ENCODE measurements at regions not wholly inside any gene's neighbourhood (a gene's known extent, or its start where the extent isn't known, plus 50 kb on each side); places are given as distances from the start of the nearest gene placed in this dataset.

DNA sequence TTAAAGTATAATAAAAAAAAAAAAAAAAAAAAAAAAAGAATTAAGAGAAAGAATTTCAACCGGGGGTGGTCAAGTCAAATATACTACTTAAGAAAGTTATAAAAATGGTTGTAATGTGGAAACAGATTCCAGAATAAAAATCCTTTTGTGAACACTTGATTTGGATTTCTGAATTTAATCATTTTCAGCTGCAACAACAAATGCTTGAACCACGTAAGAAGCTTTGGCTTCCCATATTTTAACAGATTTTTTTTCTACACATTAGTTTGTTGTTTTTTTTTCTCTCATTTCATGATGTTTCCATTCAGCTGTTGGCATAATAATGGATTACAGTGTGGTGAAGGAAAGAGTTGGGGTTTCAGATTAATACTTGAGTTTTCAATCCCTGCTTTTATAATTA, 137.3 kb upstream of the AGR3 start:
- no peak for DNase-seq (ENCODE audit: low read depth)

DNA sequence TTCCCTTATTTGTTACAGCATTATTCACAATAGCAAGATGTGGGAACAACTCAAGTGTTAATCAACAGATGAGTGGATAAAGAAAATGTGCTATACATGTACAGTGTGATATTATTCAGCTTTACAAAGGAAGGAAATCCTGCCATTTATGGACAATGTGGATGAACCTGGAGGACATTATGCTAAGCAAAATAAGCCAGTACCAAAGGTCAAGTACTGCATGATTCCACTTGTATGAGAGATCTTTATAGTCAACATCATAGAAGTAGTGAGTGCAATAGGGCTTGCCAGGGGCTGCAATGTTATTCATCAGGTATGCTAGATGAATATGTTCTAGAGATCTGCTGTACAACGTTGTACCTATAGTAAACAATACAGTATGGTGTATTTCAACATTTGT, 138.5 kb upstream of the AGR3 start:
- no peak for DNase-seq (ENCODE audit: low read depth)

DNA sequence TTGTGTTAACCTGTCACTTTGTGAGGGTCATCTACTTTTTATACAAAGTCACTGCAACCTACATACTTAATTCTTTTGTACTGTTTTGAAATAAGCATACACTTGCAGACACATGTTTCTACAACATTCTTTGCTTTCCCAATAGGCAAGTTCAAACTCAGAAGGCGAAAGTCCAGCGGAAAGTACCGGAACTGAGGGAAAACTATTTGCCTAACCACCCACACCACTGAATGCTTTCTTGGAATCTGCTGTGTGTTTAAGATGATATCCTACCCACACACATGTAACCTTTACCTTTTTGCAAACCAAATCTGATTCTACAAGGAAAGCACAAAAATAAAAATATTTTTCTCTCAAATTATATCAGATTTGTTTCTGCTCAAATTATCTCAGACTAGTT, 139.4 kb upstream of the AGR3 start:
- no peak for DNase-seq (ENCODE audit: low read depth)

DNA sequence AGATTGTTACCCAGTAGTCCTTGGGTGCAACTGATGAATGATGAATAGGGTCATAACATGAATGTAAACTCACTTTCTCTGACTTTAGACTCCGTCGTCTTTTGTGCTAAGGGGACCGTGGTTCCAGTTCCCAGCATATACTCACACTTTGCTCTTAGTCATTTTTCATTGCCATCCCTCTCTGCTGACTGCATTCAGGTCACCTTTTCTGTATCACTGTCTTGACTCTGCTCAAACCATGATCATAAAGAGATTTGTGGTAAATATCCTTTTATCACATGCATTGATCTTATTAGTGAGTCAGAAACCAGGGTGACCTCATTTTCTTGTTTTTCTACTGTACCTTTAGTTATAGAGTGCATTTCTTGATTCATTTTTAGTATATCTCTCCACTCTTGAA, 141.1 kb upstream of the AGR3 start:
- peak; percentile 2 for DNase-seq (ENCODE audit: low read depth)

DNA sequence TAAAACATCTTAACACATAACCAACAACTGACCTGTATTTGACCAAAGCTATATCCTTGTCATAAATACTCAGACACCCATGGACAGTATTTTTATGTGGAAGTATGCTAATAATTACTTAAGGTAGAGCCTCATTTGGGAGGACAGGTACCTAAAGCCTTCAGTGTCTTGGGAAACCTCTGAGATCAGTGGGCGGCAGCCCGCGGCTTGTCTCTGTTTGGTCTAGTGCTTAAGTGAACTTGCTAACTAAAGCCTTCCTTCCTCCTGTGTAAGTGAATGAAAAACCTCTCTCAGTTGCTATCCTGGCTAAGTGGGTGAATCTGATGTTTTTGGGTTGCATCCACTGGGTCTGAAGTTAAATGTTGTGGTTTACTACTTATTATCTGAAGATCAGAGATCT, 144.5 kb upstream of the AGR3 start:
- no peak for DNase-seq (ENCODE audit: low read depth)

DNA sequence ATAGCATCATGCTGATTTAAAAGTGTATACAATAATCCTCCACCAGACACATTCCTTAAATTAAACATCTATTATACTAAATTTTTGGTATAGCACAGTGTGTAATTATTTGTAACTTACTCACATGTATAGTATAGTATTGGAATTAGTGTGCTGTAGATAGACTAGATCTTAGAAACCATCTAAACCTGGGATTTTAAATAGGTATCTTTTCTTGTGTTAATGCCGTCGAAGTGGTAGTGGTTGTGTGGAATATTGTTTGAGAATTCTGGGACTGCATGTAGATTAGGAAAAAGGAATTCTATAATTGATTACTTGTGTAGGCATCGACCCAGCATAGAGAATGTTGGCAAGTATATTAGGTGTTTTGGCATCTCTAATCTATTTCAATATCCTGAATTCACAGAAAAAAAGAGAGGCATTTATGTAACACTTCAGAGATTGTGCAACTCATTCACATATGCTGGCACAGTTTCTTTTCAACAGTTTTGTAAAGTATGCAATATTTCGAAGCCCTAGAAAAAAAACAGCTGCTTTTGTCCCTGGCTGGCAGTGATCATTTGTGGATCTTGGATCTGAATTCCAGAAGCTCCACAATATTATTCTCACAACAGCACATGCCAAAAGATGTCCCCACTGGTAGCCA, 145.5 kb upstream of the AGR3 start:
- DNase-seq (ENCODE audit: low read depth): no peak

DNA sequence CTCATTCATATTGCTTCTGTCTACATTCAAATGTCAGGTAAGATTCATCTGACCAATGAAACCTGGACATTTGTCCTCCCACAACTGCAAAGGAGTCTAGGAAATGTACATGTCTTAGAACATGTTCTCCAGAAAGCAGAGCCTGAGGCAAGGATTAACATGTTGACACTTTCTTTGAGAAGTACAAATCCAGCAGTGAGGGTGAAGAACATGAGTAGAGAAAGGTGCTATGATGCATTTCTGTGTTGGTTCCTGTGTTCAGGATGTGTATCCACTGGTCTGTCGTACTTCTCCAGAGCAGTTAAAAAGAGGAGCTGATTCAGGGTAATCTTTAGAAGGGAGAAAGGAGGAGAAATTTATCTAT, 146.0 kb upstream of the AGR3 start:
- no peak for DNase-seq (ENCODE audit: low read depth)

DNA sequence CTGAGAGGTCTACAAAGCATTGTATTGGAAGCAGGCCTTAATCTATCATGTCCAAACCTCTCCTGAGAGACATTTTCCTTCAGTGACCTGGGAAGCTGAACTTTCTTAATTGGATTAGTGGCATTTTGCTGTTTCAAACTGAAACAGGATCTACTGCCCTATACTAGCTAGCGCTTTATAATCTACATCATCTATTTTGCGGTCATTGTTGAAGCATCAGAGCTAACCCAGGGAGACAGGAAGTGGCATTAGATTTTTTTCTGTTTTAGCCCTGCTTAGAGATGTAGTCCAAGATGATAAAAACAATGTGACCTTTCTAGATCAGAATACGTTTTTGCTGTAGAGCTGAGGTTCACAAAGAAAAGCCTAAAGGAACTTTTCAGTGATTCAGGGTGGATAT, 147.4 kb upstream of the AGR3 start:
- DNase-seq (ENCODE audit: low read depth): no peak

DNA sequence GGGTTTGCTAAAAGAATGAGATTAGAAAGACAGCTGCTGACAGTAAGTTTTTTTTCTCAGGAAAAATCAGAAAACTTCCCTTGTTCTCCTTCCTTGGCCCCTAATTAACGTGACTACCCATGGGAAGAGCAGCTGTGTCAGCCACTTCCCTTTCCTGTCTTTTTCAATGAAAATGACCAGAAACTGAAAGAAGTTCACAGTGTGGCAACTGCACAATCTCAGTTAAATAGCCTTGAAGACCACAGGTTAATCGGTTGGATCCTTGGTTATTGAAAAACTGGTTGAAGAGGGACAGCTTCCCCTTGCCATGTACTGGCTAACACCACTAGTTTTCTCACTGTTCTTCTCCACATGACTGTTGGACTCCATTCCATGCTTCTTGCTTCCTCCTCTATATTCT, 148.8 kb upstream of the AGR3 start:
- no peak for DNase-seq (ENCODE audit: low read depth)

DNA sequence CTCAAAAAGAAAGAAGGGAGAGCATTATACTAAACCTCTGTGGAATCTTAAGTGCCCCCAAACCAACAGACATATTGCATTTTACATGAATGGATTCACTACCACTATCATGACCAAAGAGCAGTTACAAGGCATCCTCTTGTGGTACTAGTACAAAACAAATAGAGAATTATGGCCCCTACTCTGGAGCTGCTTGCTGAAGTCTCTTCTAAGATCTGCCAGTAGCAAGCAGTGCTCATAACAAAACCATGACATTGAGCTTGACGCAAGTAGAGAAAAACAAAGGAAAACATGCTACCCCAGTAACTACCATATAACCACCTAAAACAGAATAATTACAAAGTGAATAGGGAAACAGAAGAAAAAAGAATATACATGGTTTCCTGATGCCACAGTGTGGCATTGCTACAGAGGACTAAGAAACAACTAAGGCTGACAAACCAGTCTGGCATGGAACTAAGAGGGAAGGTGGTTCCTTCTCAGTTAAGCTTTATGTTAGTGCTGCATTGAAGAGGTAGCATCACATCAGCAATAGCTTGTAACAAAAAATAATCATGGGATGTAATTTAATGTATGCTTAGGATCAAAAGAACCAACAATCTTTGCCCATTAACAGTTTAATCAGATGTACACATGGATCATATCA, 150.2 kb upstream of the AGR3 start:
- DNase-seq (ENCODE audit: low read depth): no peak

DNA sequence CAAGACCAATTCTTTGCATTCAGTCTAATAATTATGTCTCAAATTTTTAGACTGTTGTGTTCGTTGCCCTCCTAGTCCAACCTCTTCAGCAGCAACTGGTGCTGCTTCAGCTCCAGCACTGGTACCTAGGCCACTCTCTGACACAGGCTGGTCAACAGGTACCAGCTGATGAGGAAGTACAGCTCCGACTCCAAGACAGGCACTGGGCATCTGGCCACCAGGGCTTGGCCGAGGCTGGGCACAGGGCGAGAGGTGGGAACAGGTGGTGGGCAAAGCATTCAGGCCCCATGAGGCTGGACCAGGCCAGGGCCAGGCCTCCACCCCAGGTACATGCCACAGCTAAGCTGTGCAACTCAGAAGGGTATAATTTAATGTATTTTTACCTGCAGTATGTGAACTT, 151.5 kb upstream of the AGR3 start:
- DNase-seq (ENCODE audit: low read depth): no peak

DNA sequence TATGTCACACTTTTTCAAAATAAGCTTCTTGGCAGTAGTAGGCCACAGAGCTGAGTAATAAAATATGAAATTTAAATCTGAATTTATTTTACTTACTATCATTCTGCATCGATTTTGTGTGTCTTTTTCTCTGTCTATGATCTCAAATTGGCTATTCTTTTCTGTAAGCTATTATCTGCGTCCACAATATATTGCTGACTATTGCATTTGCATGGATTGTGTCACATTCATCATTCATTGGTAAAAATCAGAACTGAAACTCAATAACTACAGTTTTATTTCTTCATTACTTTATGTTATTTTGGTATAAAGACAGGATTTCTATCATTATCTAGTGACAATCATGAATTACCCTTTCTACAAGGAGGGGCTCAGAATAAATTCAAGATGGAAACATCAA, 154.8 kb upstream of the AGR3 start:
- no peak for DNase-seq (ENCODE audit: low read depth)

DNA sequence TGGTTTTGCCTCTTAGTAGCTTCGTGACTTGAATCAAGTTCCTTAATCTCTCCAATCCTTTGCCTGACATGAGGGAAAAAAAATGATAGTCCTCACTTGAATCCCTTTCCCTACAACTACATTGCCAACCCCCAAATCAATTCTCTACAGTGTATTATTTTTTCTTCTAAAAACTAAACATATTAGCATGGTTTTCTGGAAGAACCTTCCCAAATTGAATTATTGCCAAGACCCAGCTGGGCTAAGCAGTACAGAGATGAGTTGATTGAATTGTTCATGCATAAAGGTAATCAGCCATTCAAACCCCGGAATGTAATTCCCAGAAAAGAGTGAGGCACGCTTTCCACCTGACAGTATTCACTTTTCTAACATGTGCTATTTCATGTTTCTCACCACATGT, 155.6 kb upstream of the AGR3 start:
- DNase-seq (ENCODE audit: low read depth): no peak

DNA sequence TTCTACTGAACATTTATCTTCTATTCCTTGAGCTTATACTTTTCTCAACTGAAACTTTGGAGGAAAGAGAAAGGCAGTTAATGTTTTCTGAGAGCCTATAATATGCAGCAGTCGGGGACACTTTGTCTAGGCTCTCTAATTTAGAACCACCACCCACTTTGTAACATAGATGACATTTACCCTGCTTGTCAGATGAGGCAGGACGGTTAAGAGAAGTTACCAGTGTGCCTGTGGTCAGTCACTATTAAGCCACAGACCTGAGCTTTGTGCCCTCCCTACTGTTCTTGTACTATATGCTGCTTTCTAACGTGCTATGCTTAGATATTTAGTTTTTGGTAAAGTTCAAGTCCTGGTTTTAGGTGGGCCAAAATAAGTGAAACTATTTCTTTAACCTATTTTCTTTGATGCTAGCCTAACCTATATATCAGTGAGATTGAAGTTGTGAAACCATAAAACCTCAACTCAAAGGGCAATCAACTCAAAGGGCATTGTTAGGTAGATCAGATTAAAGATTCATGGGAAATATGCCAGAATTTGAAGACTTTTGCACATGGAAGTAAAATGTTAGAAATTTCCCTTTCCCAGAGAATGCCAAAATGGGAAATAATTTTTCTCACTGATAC, 156.5 kb upstream of the AGR3 start:
- no peak for DNase-seq (ENCODE audit: low read depth)

DNA sequence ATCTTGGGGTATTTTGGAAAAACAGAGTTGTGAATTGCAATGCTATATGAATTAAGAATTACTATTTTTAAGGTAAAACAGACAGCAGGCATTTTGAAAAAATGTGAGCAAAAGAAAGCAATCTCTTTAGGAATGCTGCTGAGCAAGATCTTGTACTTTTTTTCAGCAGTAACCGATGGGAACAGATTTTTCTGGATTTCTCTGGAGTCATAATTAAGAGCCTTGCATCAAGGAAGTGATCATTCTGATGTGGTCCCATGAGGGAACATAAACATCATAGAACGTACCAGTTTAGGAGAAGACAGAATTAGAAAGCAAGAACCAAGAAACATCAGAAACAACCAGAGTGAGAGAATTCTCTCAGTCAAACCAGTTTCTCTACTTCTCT, 157.0 kb upstream of the AGR3 start:
- DNase-seq (ENCODE audit: low read depth): no peak

DNA sequence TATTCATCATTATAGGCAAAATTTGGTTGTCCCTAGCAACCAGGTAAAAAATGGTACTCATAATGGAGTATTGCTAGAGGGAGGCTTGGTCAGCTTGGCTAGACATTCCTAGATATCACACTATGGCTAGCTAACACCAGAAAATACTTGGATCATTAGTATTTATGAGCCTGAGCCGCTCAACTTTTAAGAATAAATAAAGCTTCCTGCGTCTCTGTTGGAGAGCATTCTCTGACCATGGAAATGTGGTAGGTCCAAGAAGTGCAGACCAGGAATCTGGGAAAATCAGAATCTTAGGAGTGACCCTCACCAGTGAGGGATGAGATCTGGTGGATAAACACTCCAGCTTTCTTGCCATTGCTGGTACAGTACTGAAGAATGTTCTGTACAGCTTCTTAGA, 157.6 kb upstream of the AGR3 start:
- no peak for DNase-seq (ENCODE audit: low read depth)

DNA sequence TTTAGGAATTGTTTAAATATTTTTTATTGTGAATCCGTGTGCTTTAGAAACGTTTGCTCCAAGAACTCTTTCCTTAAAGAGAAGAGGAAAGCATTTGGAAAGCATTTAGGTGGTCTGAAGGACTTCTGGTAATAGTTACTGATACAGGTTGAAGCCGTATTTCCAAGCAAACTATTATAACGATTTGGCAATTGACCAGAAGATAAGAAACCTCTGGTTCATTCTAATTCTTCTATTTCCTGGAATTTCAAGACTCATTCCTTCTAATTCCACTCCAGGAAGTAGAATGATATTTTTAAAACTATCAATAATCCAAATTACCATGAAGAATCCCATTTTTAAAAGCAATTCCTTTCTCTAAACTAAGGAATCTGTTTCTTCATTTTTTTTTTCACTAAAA, 158.9 kb upstream of the AGR3 start:
- no peak for DNase-seq (ENCODE audit: low read depth)

DNA sequence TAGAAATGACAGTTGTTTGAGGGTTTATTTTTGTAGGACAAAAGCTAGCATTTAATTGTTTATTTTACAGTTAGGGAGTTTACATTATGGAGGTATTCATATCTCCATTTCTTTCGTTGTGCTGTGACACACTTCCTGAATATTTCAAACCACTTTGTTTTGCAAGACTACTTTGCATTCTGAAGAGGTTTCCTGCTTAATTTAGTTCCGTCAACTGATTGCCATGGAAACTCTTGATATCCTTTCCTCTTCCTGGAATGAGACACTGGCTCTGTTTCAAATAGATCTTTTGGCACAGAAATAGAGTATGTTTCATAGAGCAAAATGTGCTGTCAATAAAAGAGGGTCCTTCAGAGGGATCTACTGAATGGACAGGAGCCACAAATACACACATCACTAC, 159.5 kb upstream of the AGR3 start:
- DNase-seq (ENCODE audit: low read depth): no peak

DNA sequence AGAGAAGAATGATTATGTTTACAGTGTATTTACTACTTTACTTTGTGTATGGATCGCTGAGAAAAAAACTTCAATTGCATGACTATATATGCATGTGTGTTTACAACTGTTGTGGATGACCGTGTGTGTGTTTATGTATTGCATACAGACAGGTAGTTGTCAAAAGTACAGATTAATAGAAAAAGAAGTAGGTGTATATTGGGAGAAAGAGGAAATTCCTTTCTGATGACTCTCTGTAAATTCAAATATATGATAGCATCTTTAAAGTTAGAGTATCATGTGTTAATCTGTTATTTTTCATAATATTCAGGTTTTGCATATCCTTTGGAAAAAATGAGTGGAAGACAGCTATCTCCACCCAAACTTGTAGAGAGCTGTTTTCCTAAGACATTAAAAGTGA, 160.4 kb upstream of the AGR3 start:
- DNase-seq (ENCODE audit: low read depth): no peak

DNA sequence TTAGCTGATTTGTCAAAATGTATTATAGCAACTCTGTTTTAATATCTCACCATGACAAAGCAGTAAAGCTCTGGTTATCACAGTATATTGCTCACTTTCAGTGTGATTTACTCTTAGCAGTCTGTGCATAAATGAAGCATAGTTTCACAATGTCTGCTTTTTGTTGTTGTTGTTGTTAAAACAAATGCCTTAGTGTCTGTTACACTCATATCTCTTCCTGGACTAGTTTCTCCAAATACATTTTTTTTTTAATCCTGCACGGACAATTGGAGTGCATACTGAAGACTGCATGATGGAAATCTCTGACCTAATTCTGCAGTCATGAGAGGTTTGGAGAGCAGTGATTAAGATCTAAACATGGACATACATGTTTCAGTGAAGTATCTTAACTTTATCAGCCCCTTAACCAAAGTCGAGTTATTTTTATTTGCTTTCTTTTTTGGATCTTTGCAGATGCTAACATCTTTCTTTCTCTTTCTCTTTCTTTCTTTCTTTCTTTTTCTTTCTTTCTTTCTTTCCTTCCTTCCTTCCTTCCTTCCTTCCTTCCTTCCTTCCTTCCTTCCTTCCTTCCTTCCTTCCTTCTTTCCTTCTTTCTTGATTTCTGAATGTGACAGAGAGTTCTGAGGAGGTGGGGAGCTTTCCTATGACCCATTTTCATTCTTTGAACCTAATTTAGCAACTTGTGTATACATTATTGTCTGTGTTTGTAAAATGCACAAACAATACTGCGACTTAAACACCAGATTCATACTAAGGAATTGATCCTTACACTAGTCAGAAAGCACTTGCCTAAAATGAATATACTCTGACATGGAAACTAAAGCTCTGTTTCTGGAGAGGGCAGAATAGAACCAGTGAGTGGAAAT, 161.5 kb upstream of the AGR3 start:
- DNase-seq (ENCODE audit: low read depth): no peak

DNA sequence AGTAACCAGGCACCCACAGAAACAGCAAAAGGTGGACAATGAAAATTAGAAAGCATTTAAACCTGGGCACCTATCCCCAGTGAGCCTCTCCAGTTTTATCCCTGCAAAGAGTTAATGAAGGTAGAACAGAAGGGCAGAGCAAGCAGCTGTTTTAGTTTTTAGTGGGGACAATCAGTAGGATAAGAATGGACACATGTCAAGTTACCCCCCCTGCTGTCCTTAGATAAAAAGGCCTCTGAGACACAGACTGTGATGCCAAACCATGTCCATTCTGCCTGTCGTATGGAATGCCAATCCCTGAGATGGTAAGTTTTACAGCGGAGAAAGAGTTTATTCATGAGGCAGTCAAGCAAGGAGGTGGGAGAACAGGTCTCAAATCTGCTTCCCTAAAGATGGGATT, 162.6 kb upstream of the AGR3 start:
- no peak for DNase-seq (ENCODE audit: low read depth)

DNA sequence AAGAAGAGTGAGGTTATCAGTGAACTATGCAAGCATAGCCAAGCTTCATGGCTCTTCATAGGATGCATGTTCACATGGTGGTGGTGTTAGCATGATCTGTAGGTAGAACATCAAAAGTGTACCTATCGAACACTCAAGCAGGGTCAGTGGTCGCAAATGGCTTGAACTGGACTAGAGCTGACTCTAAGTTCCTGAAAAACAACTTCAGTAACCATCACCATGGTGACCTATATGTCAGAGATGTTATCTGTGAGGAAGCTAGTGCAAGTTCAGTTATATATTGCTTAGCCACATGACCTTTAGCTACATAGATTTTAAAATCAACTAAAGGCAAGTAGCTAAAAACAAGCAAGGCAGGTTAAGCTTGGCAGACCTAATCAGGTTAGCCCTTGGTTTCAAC, 163.1 kb upstream of the AGR3 start:
- DNase-seq (ENCODE audit: low read depth): no peak

DNA sequence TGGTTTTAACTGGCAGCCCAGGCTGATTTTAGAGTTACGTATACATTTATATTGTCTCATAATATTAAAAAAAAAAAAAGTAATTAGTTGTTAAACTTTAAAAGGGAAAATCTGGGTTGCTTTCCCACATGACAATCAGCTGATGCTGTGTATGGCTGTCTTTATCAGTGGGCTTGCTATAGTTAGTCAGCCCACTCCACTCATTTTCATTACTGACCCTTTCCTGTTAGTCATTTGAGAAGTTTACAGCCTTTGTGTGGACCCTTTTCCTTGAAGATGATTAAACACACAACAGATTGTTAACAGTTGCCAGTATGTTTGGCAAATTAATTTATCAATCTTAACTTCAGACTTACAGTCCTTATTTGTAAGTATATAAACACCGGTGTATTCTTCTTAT, 164.5 kb upstream of the AGR3 start:
- DNase-seq (ENCODE audit: low read depth): no peak

Measured in activated T-helper 9 cell treated with anti-CD3 and anti-CD28 coated beads, Interleukin-2, amount 50 U/mL, for 16 hours (primary cell).